IPS-NIHi7 (cell line): ENCODE measurements at regions not wholly inside any gene's neighbourhood (a gene's known extent, or its start where the extent isn't known, plus 50 kb on each side); places are given as distances from the start of the nearest gene placed in this dataset.

Experiments used
- DNase-seq: peaks from one replicate; pipeline ENCODE4 v3.0.0; 2012; ENCODE audit warnings: mixed read lengths; ENCODE audit errors: extremely low spot score

- DNase-seq: no peak
These were observed 70.5 kb upstream of the SPTLC1 start for GRCh38 chr9:92185681-92186080.

DNA sequence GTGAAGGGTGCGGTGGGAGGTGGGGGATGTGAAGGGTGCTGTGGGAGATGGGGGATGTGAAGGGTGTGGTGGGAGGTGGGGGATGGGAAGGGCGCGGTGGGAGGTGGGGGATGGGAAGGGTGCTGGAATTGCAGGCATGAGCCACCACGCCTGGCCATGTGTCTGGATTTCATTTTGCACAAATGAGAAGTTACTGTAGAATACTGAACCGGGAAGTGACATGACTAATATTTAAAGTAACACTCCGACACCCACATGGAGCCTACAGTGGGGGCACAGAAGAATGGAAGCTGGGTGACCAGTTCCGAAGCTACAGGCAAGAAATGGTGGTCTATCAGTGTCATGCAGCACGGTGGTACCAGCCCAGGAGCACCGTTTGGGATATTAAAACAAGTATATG is 69.9 kb upstream of the SPTLC1 start:
- no peak for DNase-seq

- no peak for DNase-seq
These were observed 68.9 kb upstream of the SPTLC1 start for GRCh38 chr9:92184041-92184564.

DNA sequence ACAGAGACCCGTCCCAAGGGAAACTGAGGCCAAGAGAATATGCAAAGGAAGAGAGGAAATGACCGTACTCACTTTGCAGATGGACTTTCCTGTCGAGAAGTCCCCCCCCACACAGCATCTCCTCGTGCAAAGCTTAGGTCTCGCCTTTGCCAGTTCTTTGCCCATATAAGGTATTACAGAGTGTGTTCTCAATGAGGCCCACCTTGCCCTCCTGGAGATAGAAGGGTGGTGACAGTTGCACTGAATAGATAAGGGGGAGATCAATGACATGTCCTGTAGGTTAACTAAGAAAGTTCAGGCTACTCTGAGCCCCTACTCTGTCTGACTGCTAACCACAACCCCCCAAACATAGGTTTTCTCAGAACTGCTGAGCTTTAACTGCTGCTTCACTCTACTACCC is 68.2 kb upstream of the SPTLC1 start:
- no peak for DNase-seq

DNA sequence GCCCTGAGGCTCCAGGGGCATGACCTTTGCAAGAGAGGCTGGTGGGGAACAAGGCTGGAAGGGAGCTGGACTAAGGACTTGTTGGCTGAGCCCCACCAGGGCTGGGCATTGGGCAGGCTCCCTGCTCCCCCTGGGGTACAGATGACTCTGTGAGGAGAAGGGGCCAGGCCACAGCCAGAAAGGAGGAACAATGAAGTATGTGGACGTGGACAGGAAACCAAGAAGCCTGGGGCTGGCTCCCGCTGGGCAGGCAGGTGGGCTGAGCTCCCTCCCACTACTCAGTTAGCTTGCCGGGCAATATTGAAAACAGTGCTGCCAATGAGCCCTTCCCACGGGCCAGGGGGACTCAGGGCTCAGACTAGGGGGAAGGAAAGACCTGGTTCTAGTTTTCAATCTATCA is 66.1 kb upstream of the SPTLC1 start:
- DNase-seq: no peak

GRCh38 chr9:92180669-92181181 is 65.5 kb upstream of the SPTLC1 start:
- DNase-seq: peak; percentile 64

GRCh38 chr9:92180002-92180400 is 64.8 kb upstream of the SPTLC1 start:
- DNase-seq: no peak

- DNase-seq: no peak
These were observed 64.2 kb upstream of the SPTLC1 start for GRCh38 chr9:92179286-92180001.

DNA sequence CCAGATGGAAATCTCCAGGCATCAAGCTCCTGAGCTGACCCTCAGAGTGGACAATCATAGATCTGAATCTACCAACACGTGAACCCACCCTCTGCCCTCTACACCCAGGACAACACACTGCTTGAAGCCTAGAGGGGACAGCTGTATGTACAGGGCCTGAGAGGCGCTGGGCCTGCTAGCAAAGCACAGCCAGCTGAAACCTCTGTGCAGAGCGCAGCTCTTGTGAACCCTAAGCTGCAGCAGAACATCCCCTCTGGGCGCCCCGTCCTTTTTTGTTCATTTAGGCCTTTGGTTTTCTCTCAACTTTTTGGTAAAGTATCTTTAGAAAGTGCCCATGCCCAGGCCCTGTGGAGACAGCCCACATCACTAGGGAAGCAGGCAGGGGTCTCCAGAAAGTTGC is 62.4 kb upstream of the SPTLC1 start:
- DNase-seq: no peak

GRCh38 chr9:92176800-92177185 is 61.6 kb upstream of the SPTLC1 start:
- DNase-seq: no peak

- DNase-seq: peak; percentile 62
These were observed 61.0 kb upstream of the SPTLC1 start for GRCh38 chr9:92176068-92176799.

DNA sequence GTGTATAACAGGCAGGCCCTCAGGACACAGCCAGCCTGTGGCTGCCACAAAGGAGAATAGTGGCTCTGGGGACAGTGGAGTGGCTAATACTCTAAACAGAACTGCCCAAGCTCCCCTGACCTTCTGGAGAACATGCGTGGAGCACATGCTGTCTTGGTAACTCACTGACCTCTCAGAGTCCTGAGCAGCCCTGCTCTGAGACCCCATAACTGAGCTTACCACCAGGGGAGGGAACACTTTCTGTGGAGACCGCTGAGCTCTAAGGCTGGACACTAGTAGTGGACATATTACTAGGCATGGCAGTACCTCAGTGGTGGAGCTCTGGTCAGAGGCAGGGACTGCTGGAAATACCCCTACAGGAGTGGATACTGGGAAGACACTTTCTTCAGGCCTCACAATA is 60.2 kb upstream of the SPTLC1 start:
- no peak for DNase-seq

DNA sequence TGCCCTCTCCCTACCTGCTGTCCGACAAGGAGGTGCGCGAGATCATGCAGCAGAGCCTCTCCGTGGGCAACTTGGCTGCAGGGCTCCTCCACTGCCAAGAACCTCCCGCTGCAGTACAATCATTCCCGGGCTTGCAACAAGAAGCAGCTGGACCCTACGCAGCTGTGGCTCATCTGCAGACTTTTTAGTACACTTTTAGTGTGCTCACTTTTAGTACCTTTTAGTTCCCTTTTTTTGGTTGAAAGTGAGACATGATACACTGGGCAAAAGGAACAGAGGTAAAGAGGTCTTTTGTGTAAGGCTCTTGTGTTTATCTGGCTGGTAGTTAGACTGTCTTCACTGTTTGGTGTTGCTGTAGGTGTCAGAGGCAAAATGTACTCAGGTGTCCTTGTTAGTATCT is 58.1 kb upstream of the SPTLC1 start:
- DNase-seq: no peak

GRCh38 chr9:92171822-92172221 is 56.6 kb upstream of the SPTLC1 start:
- DNase-seq: no peak

GRCh38 chr9:92171281-92171680 is 56.1 kb upstream of the SPTLC1 start:
- DNase-seq: no peak

GRCh38 chr9:92170848-92171247 is 55.6 kb upstream of the SPTLC1 start:
- no peak for DNase-seq

- no peak for DNase-seq
These were observed 50.3 kb upstream of the SPTLC1 start for GRCh38 chr9:92165484-92165883.
